ENCODE measurements at regions not wholly inside any gene's neighbourhood (a gene's known extent, or its start where the extent isn't known, plus 50 kb on each side); places are given as distances from the start of the nearest gene placed in this dataset.

DNA sequence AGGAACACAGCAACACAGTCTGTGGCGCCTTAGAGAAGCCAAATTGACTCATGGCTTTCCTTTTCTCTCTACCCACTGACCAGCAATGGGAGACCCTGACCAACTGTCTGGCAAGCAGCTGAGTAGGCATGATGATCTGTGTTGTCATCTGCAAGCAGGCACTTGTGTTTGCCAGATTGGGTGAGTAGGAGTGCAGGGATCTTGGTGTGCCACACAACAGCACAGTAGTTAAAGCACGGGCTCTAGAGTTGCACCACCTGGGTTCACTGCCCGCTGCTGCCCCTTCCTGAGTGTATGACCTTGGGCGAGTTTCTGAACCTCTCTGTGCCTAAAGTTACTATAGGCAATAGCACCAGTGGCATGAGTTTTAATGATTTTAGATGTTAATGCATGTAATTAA, 95.7 kb upstream of the CD53 start:
- H3K27me3 Mint-ChIP-seq, result peaks cover 4% of the 10 kb centered on the region

DNA sequence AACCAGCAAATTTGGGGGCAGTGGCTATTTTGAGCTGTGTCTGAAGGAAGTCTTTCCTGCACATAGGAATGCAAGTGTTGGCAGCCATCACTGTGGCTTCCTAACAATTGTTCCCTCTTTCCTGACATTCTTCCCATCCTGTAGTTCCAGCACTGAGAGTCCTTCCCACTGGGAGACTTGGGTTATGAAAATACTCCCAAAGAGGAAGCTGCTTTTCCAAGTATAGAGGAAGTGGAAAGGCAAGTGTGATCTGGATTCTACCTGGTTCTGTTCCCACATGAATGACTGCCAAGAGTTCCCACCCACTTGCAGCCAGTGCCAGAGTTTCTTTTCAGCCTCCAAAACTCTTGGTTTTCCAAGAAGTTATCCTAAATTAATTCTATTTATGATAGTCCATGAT, 98.5 kb upstream of the CD53 start:
- Mint-ChIP-seq H3K27ac (no peak overlapping the region), H3K4me3 (no peak overlapping the region), H3K36me3 (no peaks in the 10 kb centered on the region), H3K9me3 (no peaks in the 10 kb centered on the region), H3K27me3 (peaks cover 2% of the 10 kb centered on the region), H3K4me1 (peaks cover 6 to 11% (median 9%) of the 10 kb centered on the region in 3 donors)

More for the DNA sequence above, 95.7 kb upstream of the CD53 start:
- no peak overlapping the region for H3K4me3 Mint-ChIP-seq
- no peak overlapping the region for H3K27ac Mint-ChIP-seq
- H3K4me1 Mint-ChIP-seq, result peaks cover 10 to 14% (median 13%) of the 10 kb centered on the region in 3 donors
- no peaks in the 10 kb centered on the region for H3K36me3 Mint-ChIP-seq
- H3K9me3 Mint-ChIP-seq, result no peaks in the 10 kb centered on the region

DNA sequence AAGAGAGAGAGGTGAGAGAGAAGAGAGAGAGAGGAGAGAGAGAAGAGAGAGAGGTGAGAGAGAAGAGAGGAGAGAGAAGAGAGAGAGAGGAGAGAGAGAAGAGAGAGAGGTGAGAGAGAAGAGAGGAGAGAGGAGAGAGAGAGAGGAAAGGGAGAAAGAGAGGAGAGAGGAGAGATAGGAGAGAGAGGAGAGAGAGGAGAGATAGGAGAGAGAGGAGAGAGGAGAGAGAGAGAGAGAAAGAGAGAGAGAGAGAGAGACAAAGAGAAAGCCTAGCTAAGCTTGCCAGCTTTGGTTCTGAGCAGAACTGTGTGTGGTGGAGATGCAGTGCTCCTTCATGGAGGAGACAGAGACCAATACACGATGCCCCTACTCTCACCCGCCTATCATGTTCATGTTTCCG, 99.1 kb upstream of the KCNA3 start:
- H3K4me3 Mint-ChIP-seq, result no peak overlapping the region
- no peak overlapping the region for H3K27ac Mint-ChIP-seq
- H3K27me3 Mint-ChIP-seq, result peaks cover 2% of the 10 kb centered on the region
- peaks cover 6 to 11% (median 9%) of the 10 kb centered on the region in 3 donors for H3K4me1 Mint-ChIP-seq
- H3K36me3 Mint-ChIP-seq, result no peaks in the 10 kb centered on the region
- H3K9me3 Mint-ChIP-seq, result no peaks in the 10 kb centered on the region

DNA sequence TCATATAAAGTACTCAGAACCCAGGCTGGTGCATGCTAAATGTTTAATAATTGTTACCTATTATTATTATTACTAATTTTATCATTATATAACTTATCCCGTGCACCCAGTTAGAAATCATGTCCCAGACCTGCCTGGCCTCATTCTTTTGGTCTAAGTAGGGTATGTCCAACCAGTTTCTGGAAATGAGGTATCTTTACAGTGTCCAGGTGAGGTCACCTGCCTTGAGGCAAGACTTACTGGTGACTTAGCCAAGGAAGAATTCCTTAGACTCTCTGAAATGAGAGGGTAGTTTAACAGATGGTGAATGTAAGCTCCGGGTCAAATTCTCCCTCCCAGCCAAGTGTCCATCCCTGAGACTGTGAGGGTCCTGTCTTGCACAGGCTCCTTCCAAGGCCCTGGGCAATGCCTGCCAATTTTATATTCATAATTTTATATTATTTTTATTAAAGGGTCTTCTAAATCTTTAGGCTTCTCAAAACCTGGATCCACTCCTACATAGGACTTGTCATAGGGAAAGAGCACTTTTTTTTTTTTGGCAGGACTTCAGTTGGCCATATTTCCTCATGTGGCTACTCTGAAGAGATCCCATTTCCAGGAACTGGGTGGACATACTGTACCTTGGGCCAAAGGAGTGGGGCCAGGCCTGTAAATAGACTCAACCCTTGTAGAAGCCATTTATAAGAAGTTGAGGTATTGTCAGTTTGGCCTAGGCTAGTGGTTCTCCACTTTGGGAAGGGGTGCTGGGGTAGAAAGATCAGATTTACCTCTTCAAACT, 96.7 kb upstream of the KCNA3 start:
- Mint-ChIP-seq H3K4me1 (peaks cover 6 to 11% (median 9%) of the 10 kb centered on the region in 3 donors), H3K36me3 (no peaks in the 10 kb centered on the region), H3K9me3 (no peaks in the 10 kb centered on the region), H3K27ac (no peak overlapping the region), H3K4me3 (no peak overlapping the region), H3K27me3 (peaks cover 6% of the 10 kb centered on the region)

DNA sequence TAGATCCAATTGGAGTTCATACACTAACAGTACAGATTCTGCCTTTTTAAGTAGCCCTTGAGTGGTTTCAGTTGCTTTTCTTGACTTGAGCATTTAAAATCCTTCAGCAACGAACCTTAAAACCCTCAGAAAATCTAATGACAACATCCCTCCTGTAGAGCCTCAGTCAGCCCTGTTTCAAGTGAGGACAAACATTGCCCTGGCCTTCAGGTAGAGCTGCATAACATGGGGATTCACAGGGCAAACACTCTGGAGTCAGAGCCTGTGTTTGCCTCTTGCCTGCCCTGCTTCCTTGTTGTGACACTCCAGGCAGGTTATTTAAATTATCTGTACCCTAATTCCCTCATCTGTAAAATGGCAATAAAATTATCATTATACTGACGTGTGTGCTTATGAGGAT, 96.1 kb upstream of the KCNA3 start:
- peaks cover 6 to 13% (median 12%) of the 10 kb centered on the region in 3 donors for H3K4me1 Mint-ChIP-seq
- H3K9me3 Mint-ChIP-seq, result no peaks in the 10 kb centered on the region
- no peak overlapping the region for H3K27ac Mint-ChIP-seq
- H3K27me3 Mint-ChIP-seq, result peaks cover 7% of the 10 kb centered on the region
- no peak overlapping the region for H3K4me3 Mint-ChIP-seq
- H3K36me3 Mint-ChIP-seq, result no peaks in the 10 kb centered on the region

DNA sequence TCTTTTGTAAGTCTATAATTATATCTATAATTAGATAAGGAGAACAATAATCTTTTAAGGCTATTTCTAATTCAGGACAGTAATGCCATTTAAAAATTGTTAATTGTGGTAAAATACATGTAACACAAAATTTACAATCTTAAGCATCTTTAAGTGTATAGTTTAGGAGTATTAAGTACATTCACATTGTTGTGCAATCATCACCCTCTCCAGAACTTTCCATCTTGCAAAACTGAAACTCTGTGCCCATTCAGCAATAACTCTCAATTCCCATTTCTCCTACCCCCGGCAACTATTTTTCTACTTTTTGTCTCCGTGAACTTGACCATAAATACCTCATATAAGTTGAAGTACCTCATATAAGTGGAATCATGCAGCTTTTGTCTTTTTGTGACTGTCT, 93.9 kb upstream of the KCNA3 start:
- H3K4me3 Mint-ChIP-seq, result no peak overlapping the region
- no peaks in the 10 kb centered on the region for H3K36me3 Mint-ChIP-seq
- peaks cover 5% of the 10 kb centered on the region for H3K27me3 Mint-ChIP-seq
- H3K4me1 Mint-ChIP-seq, result peaks cover 6 to 15% (median 14%) of the 10 kb centered on the region in 3 donors
- H3K27ac Mint-ChIP-seq, result no peak overlapping the region
- H3K9me3 Mint-ChIP-seq, result no peaks in the 10 kb centered on the region

DNA sequence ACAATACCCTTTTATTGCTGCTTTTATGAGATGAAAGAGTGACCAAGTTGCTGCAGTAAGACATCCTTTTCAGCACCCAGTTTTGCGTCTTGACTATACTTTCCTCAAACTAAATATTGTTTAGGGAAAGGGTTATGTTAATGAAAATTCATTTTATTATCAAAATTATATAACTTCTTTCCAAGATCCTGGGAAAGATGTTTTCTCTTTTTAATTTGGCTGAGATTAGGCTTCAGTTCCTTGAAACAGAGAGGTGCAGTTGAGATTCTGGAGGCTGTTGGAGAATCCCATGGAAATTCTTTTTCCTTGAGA, 91.6 kb upstream of the KCNA3 start:
- Mint-ChIP-seq H3K27me3 (peaks cover 5% of the 10 kb centered on the region), H3K9me3 (no peaks in the 10 kb centered on the region), H3K36me3 (peaks cover 2% of the 10 kb centered on the region), H3K4me1 (peaks cover 0 to 6% (median 4%) of the 10 kb centered on the region in 3 donors), H3K27ac (peak overlapping the region in 1 of 3 donors; percentile 7), H3K4me3 (no peak overlapping the region)

DNA sequence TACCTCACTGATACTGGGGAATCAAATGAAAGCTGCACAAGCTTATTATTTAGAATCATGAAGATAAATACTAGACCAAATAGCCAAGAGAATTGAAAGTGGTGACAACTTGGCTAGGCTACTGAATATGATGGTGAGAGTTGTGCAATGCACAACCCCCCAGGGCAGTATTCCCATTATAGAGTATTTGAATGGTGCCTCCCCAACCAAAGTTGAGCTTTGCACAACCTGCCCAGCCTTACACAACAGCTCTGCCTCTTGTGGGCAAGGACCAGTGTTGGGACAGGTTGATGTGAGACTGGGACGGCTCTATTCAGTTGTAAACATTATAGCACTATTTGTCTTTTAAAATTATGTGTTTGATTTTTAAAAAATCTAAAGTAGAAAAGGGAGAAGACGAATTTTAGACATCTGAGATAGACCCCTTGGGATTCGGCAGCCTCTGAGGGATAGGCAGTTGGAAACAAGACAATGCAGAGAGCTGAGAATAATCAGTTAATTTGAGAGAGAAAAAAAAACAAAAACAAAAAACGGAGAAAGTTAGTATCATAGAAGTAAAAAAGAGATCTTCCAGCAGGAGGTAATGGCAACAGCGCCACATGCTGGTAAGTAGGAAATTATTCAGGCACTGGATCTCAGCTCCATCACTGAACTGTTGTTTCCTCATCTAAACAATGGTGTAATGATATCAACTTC, 91.0 kb upstream of the KCNA3 start:
- peaks cover 2% of the 10 kb centered on the region for H3K36me3 Mint-ChIP-seq
- H3K27ac Mint-ChIP-seq, result peak overlapping the region in 1 of 3 donors; percentile 7
- peak overlapping the region in 1 of 4 donors; percentile 40 for H3K4me3 Mint-ChIP-seq
- H3K4me1 Mint-ChIP-seq, result peaks cover 0 to 6% (median 4%) of the 10 kb centered on the region in 3 donors
- H3K9me3 Mint-ChIP-seq, result no peaks in the 10 kb centered on the region
- peaks cover 7% of the 10 kb centered on the region for H3K27me3 Mint-ChIP-seq

DNA sequence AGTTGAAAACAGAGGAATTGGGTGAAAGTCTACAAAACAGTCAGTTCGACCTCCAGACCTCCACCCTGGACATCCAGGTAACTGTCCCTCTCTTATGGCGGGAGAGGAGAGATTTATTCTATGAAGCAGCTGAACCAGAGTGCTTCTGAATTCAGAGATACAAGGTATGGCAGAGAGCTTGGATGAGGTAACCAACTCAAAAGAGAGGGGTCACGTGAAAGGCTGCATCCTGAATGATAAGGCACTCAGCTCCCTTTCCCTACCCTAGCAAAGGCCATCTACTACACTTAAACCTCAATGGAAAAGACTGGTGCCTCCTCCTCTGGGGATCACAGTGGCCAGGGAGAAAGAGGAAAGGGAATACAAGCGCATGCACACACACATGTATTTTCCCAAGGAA, 88.4 kb upstream of the KCNA3 start:
- Mint-ChIP-seq H3K27ac (no peak overlapping the region), H3K4me3 (no peak overlapping the region), H3K36me3 (peaks cover 2% of the 10 kb centered on the region), H3K9me3 (no peaks in the 10 kb centered on the region), H3K4me1 (peaks cover 0 to 6% (median 4%) of the 10 kb centered on the region in 3 donors), H3K27me3 (peaks cover 11% of the 10 kb centered on the region)

DNA sequence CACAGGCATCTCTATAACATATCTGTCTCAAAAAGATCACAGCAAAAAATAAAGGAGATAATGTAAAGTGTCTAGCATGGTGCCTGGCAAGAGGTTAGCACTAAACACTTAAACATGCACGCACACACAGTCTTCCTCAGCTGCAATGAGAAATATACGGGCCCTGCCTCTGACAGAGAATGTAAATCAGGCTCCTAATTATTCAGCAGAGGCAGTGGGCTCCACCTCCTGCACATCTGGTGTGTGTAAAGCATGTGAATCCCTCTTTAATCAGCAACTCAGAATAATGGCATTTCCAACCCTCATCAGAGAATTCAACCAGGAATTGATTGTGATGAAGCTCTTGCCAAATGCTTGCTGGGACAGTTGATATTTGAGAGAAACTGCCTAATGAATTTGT, 85.6 kb upstream of the KCNA3 start:
- H3K27ac Mint-ChIP-seq, result no peak overlapping the region
- H3K4me3 Mint-ChIP-seq, result no peak overlapping the region
- peaks cover 0 to 3% (median 0%) of the 10 kb centered on the region in 3 donors for H3K4me1 Mint-ChIP-seq
- no peaks in the 10 kb centered on the region for H3K9me3 Mint-ChIP-seq
- peaks cover 2% of the 10 kb centered on the region for H3K36me3 Mint-ChIP-seq
- H3K27me3 Mint-ChIP-seq, result peaks cover 15% of the 10 kb centered on the region

DNA sequence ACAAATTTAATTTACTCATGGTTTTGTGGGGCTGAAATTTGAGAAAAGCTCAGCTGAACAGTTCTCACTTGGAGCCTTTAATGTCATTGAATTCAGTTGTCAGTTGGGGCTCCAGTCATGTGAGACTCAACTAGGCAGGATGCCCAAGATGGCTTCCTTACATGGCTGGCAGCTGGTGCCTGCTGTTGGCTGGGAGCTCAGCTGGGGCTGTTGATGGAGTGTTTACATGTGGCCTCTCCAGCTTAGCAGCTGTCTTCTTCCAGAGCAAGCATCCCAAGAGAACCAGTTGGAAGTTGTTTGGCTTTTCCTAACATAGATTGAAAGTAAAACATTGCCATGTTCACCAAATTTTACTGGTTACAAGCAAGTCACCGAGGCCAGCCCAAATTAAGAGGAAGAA, 81.8 kb upstream of the KCNA3 start:
- H3K9me3 Mint-ChIP-seq, result peaks cover 0 to 1% (median 0%) of the 10 kb centered on the region in 3 donors
- no peaks in the 10 kb centered on the region for H3K36me3 Mint-ChIP-seq
- peaks cover 15% of the 10 kb centered on the region for H3K27me3 Mint-ChIP-seq
- H3K4me3 Mint-ChIP-seq, result no peak overlapping the region
- no peaks in the 10 kb centered on the region for H3K4me1 Mint-ChIP-seq
- no peak overlapping the region for H3K27ac Mint-ChIP-seq

DNA sequence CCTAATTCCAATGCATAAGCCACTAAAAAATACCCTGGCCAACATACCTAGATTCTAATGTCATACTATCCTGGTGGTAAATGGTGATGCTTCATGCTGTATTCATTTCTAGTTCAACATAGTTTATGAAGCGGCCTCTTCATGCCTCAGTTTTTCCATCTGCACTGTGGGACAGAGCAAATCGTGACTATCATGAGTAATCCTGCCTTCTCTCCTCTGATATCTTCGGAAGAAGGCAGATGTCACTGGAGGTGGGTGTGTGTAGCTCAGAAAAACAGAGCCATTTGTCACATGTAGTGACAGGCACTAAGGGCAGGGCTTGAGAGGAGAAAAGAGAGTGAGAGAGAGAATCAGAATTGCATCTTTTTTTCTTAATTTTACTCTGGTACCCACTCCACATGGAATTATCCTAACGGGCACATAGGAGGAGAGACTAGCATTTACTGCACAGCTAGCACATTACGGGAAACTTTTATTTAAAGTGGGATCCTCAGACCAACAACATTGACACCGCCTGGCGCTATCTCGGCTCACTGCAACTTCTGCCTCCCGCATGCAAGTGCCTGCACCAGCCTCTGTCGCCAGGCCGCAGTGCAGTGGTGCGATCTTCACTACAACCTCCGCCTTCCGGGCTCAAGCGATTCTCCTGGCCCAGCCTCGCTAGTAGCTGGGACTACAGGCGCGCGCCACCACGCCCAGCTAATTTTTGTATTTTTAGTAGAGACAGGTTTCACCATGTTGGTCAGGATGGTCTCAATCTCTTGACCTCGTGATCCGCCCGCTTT, 78.4 kb upstream of the KCNA3 start:
- no peak overlapping the region for H3K4me3 Mint-ChIP-seq
- no peaks in the 10 kb centered on the region for H3K36me3 Mint-ChIP-seq
- H3K9me3 Mint-ChIP-seq, result peaks cover 0 to 1% (median 0%) of the 10 kb centered on the region in 3 donors
- H3K27me3 Mint-ChIP-seq, result peaks cover 17% of the 10 kb centered on the region
- no peak overlapping the region for H3K27ac Mint-ChIP-seq
- no peaks in the 10 kb centered on the region for H3K4me1 Mint-ChIP-seq

DNA sequence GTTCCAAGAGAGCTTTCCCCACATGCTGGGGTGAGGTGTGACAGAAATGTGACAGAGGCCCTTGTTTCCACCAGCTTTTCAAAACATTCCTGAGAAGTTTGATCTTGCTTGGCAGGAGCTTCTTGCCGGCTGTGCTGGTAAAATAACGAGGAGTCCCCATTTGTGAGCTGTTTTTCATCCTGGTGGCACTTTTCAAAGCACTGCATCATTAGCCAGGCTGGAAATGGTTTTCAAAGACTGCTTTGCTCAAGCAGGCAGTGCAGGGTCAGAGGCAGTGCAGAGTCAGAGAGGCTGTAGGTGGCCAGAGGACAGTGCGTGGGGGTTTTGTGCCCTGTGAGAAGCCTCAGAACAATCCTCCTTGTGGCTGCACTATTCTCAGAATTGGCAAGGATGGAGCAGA, 75.8 kb upstream of the KCNA3 start:
- Mint-ChIP-seq H3K4me1 (no peaks in the 10 kb centered on the region), H3K27ac (no peak overlapping the region), H3K9me3 (peaks cover 0 to 3% (median 0%) of the 10 kb centered on the region in 3 donors), H3K36me3 (no peaks in the 10 kb centered on the region), H3K27me3 (peaks cover 12% of the 10 kb centered on the region), H3K4me3 (no peak overlapping the region)

DNA sequence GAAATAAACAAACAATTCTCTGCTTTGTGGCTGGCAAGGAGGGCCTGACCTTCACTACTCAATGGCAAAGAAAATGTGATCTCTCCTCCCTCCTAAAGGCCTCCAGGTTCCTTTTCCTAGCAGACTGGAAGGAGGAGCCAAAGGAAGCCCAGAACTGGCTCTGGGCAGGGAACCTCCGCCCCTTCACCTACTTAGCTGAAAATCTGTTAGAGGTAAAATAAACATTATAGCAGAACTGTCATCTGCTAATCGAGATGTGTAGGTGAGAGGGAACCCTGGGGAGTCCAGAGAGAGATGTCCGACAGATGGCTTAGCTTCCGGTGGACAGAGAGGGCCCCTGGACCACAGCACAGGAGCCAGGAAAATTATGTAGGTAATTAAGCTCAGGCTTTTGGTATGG, 75.2 kb upstream of the KCNA3 start:
- H3K4me1 Mint-ChIP-seq, result peaks cover 0 to 2% (median 0%) of the 10 kb centered on the region in 3 donors
- no peaks in the 10 kb centered on the region for H3K36me3 Mint-ChIP-seq

DNA sequence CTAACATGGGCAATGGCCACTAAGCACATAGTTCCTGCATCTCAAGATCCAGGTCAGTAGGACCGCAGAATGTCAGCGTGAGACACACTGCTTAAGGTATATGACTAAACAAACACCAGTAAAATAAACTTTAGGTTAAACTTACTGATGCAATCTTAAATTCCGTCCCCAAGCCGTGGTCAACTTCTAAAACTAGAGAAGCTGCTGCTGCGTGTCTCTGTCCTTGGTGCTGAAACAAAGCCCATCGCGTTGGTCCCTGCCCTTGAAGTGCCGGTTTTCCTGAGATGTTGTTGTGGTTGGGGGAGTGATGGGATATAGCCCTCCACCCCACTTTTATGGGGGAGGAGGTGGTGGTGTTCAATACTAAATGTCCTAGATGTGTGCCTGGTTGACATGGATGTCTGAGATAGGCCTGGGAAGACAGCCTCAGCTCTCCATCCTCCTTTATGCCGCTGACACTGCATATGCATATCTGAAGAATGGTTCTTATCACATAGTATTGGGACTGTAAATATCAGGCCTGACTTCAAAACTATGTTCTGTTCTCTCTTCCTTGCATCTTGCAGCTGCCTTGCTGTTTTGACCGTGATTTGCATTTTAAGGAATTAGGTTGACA, 72.0 kb upstream of the KCNA3 start:
- Mint-ChIP-seq H3K27me3 (peaks cover 19% of the 10 kb centered on the region), H3K27ac (no peak overlapping the region)

More for the DNA sequence above, 75.2 kb upstream of the KCNA3 start:
- H3K27ac Mint-ChIP-seq, result no peak overlapping the region
- peaks cover 0 to 3% (median under 1%) of the 10 kb centered on the region in 3 donors for H3K9me3 Mint-ChIP-seq
- H3K27me3 Mint-ChIP-seq, result peaks cover 15% of the 10 kb centered on the region
- no peak overlapping the region for H3K4me3 Mint-ChIP-seq

More for the DNA sequence above, 72.0 kb upstream of the KCNA3 start:
- Mint-ChIP-seq H3K9me3 (peaks cover 0 to 2% (median 2%) of the 10 kb centered on the region in 3 donors), H3K4me3 (no peak overlapping the region), H3K36me3 (no peaks in the 10 kb centered on the region), H3K4me1 (peaks cover 0 to 2% (median 0%) of the 10 kb centered on the region in 3 donors)

Measured in IgD-negative memory B cell (primary cell).